ENCODE measurements at regions not wholly inside any gene's neighbourhood (a gene's known extent, or its start where the extent isn't known, plus 50 kb on each side); places are given as distances from the start of the nearest gene placed in this dataset.

- no peak overlapping the region for H3K4me3 ChIP-seq (ENCODE audit: low read length in 2 of 2)
- no peaks in the 10 kb centered on the region for H3K9me3 ChIP-seq (ENCODE audit: control insufficient read depth in 2 of 2, low read length in 2 of 2)
- H3K27ac ChIP-seq (ENCODE audit: low read depth in 2 of 2, low read length in 2 of 2), result no peak overlapping the region
- peaks cover 0 to 7% of the 10 kb centered on the region in 2 donors for H3K4me1 ChIP-seq (ENCODE audit: control insufficient read depth in 2 of 2, insufficient read depth in 2 of 2, low read length in 2 of 2)
- H3K9ac ChIP-seq (ENCODE audit: low read depth in 1 of 2, low read length in 2 of 2), result no peak overlapping the region
- H3K27me3 ChIP-seq (ENCODE audit: control insufficient read depth in 2 of 2, insufficient read depth in 2 of 2, low read length in 2 of 2), result no peaks in the 10 kb centered on the region
- H3K36me3 ChIP-seq (ENCODE audit: control insufficient read depth in 2 of 2, insufficient read depth in 2 of 2, low read length in 2 of 2), result no peaks in the 10 kb centered on the region
These were observed 844.7 kb downstream of the PCDH18 start for GRCh38 chr4:136687596-136687995.

GRCh38 chr4:136687118-136687517 is 845.2 kb downstream of the PCDH18 start:
- Histone ChIP-seq H3K9me3 (ENCODE audit: control insufficient read depth in 2 of 2, low read length in 2 of 2) (no peaks in the 10 kb centered on the region), H3K27me3 (ENCODE audit: control insufficient read depth in 2 of 2, insufficient read depth in 2 of 2, low read length in 2 of 2) (no peaks in the 10 kb centered on the region), H3K36me3 (ENCODE audit: control insufficient read depth in 2 of 2, insufficient read depth in 2 of 2, low read length in 2 of 2) (no peaks in the 10 kb centered on the region), H3K4me1 (ENCODE audit: control insufficient read depth in 2 of 2, insufficient read depth in 2 of 2, low read length in 2 of 2) (peaks cover 0 to 7% of the 10 kb centered on the region in 2 donors), H3K4me3 (ENCODE audit: low read length in 2 of 2) (no peak overlapping the region), H3K9ac (ENCODE audit: low read depth in 1 of 2, low read length in 2 of 2) (no peak overlapping the region), H3K27ac (ENCODE audit: low read depth in 2 of 2, low read length in 2 of 2) (no peak overlapping the region)

GRCh38 chr4:136680761-136681160 is 851.5 kb downstream of the PCDH18 start:
- H3K9me3 ChIP-seq (ENCODE audit: control insufficient read depth in 2 of 2, low read length in 2 of 2), result no peaks in the 10 kb centered on the region
- H3K9ac ChIP-seq (ENCODE audit: low read depth in 1 of 2, low read length in 2 of 2), result no peak overlapping the region
- H3K4me1 ChIP-seq (ENCODE audit: control insufficient read depth in 2 of 2, insufficient read depth in 2 of 2, low read length in 2 of 2), result no peaks in the 10 kb centered on the region
- no peak overlapping the region for H3K27ac ChIP-seq (ENCODE audit: low read depth in 2 of 2, low read length in 2 of 2)
- H3K4me3 ChIP-seq (ENCODE audit: low read length in 2 of 2), result no peak overlapping the region
- no peaks in the 10 kb centered on the region for H3K36me3 ChIP-seq (ENCODE audit: control insufficient read depth in 2 of 2, insufficient read depth in 2 of 2, low read length in 2 of 2)
- no peaks in the 10 kb centered on the region for H3K27me3 ChIP-seq (ENCODE audit: control insufficient read depth in 2 of 2, insufficient read depth in 2 of 2, low read length in 2 of 2)

GRCh38 chr4:136680271-136680670 is 852.0 kb downstream of the PCDH18 start:
- Histone ChIP-seq H3K9ac (ENCODE audit: low read depth in 1 of 2, low read length in 2 of 2) (no peak overlapping the region), H3K9me3 (ENCODE audit: control insufficient read depth in 2 of 2, low read length in 2 of 2) (no peaks in the 10 kb centered on the region), H3K27ac (ENCODE audit: low read depth in 2 of 2, low read length in 2 of 2) (no peak overlapping the region), H3K27me3 (ENCODE audit: control insufficient read depth in 2 of 2, insufficient read depth in 2 of 2, low read length in 2 of 2) (no peaks in the 10 kb centered on the region), H3K4me3 (ENCODE audit: low read length in 2 of 2) (no peak overlapping the region), H3K36me3 (ENCODE audit: control insufficient read depth in 2 of 2, insufficient read depth in 2 of 2, low read length in 2 of 2) (no peaks in the 10 kb centered on the region), H3K4me1 (ENCODE audit: control insufficient read depth in 2 of 2, insufficient read depth in 2 of 2, low read length in 2 of 2) (no peaks in the 10 kb centered on the region)

GRCh38 chr4:136670265-136670664 is 862.0 kb downstream of the PCDH18 start:
- Histone ChIP-seq H3K4me1 (ENCODE audit: control insufficient read depth in 2 of 2, insufficient read depth in 2 of 2, low read length in 2 of 2) (no peaks in the 10 kb centered on the region), H3K36me3 (ENCODE audit: control insufficient read depth in 2 of 2, insufficient read depth in 2 of 2, low read length in 2 of 2) (no peaks in the 10 kb centered on the region), H3K4me3 (ENCODE audit: low read length in 2 of 2) (no peak overlapping the region), H3K9ac (ENCODE audit: low read depth in 1 of 2, low read length in 2 of 2) (no peak overlapping the region), H3K27me3 (ENCODE audit: control insufficient read depth in 2 of 2, insufficient read depth in 2 of 2, low read length in 2 of 2) (no peaks in the 10 kb centered on the region), H3K9me3 (ENCODE audit: control insufficient read depth in 2 of 2, low read length in 2 of 2) (no peaks in the 10 kb centered on the region), H3K27ac (ENCODE audit: low read depth in 2 of 2, low read length in 2 of 2) (no peak overlapping the region)

- Histone ChIP-seq H3K36me3 (ENCODE audit: control insufficient read depth in 2 of 2, insufficient read depth in 2 of 2, low read length in 2 of 2) (no peaks in the 10 kb centered on the region), H3K4me3 (ENCODE audit: low read length in 2 of 2) (no peak overlapping the region), H3K4me1 (ENCODE audit: control insufficient read depth in 2 of 2, insufficient read depth in 2 of 2, low read length in 2 of 2) (no peaks in the 10 kb centered on the region), H3K27ac (ENCODE audit: low read depth in 2 of 2, low read length in 2 of 2) (no peak overlapping the region), H3K9me3 (ENCODE audit: control insufficient read depth in 2 of 2, low read length in 2 of 2) (no peaks in the 10 kb centered on the region), H3K27me3 (ENCODE audit: control insufficient read depth in 2 of 2, insufficient read depth in 2 of 2, low read length in 2 of 2) (no peaks in the 10 kb centered on the region), H3K9ac (ENCODE audit: low read depth in 1 of 2, low read length in 2 of 2) (no peak overlapping the region)
These were observed 867.3 kb downstream of the PCDH18 start for GRCh38 chr4:136664988-136665387.

- H3K4me3 ChIP-seq (ENCODE audit: low read length in 2 of 2), result no peak overlapping the region
- H3K9ac ChIP-seq (ENCODE audit: low read depth in 1 of 2, low read length in 2 of 2), result no peak overlapping the region
- H3K4me1 ChIP-seq (ENCODE audit: control insufficient read depth in 2 of 2, insufficient read depth in 2 of 2, low read length in 2 of 2), result no peaks in the 10 kb centered on the region
- no peaks in the 10 kb centered on the region for H3K27me3 ChIP-seq (ENCODE audit: control insufficient read depth in 2 of 2, insufficient read depth in 2 of 2, low read length in 2 of 2)
- no peak overlapping the region for H3K27ac ChIP-seq (ENCODE audit: low read depth in 2 of 2, low read length in 2 of 2)
- no peaks in the 10 kb centered on the region for H3K9me3 ChIP-seq (ENCODE audit: control insufficient read depth in 2 of 2, low read length in 2 of 2)
- no peaks in the 10 kb centered on the region for H3K36me3 ChIP-seq (ENCODE audit: control insufficient read depth in 2 of 2, insufficient read depth in 2 of 2, low read length in 2 of 2)
These were observed 869.8 kb downstream of the PCDH18 start for GRCh38 chr4:136662539-136662938.

- no peaks in the 10 kb centered on the region for H3K27me3 ChIP-seq (ENCODE audit: control insufficient read depth in 2 of 2, insufficient read depth in 2 of 2, low read length in 2 of 2)
- H3K27ac ChIP-seq (ENCODE audit: low read depth in 2 of 2, low read length in 2 of 2), result no peak overlapping the region
- H3K9me3 ChIP-seq (ENCODE audit: control insufficient read depth in 2 of 2, low read length in 2 of 2), result no peaks in the 10 kb centered on the region
- H3K4me1 ChIP-seq (ENCODE audit: control insufficient read depth in 2 of 2, insufficient read depth in 2 of 2, low read length in 2 of 2), result no peaks in the 10 kb centered on the region
- no peak overlapping the region for H3K4me3 ChIP-seq (ENCODE audit: low read length in 2 of 2)
- no peaks in the 10 kb centered on the region for H3K36me3 ChIP-seq (ENCODE audit: control insufficient read depth in 2 of 2, insufficient read depth in 2 of 2, low read length in 2 of 2)
- H3K9ac ChIP-seq (ENCODE audit: low read depth in 1 of 2, low read length in 2 of 2), result no peak overlapping the region
These were observed 878.5 kb downstream of the PCDH18 start for GRCh38 chr4:136653640-136654406.

GRCh38 chr4:136651932-136652331 is 880.4 kb downstream of the PCDH18 start:
- Histone ChIP-seq H3K27me3 (ENCODE audit: control insufficient read depth in 2 of 2, insufficient read depth in 2 of 2, low read length in 2 of 2) (no peaks in the 10 kb centered on the region), H3K4me3 (ENCODE audit: low read length in 2 of 2) (no peak overlapping the region), H3K36me3 (ENCODE audit: control insufficient read depth in 2 of 2, insufficient read depth in 2 of 2, low read length in 2 of 2) (no peaks in the 10 kb centered on the region), H3K4me1 (ENCODE audit: control insufficient read depth in 2 of 2, insufficient read depth in 2 of 2, low read length in 2 of 2) (no peaks in the 10 kb centered on the region), H3K9ac (ENCODE audit: low read depth in 1 of 2, low read length in 2 of 2) (no peak overlapping the region), H3K27ac (ENCODE audit: low read depth in 2 of 2, low read length in 2 of 2) (no peak overlapping the region), H3K9me3 (ENCODE audit: control insufficient read depth in 2 of 2, low read length in 2 of 2) (no peaks in the 10 kb centered on the region)

- Histone ChIP-seq H3K36me3 (ENCODE audit: control insufficient read depth in 2 of 2, insufficient read depth in 2 of 2, low read length in 2 of 2) (no peaks in the 10 kb centered on the region), H3K9me3 (ENCODE audit: control insufficient read depth in 2 of 2, low read length in 2 of 2) (no peaks in the 10 kb centered on the region), H3K4me3 (ENCODE audit: low read length in 2 of 2) (no peak overlapping the region), H3K4me1 (ENCODE audit: control insufficient read depth in 2 of 2, insufficient read depth in 2 of 2, low read length in 2 of 2) (no peaks in the 10 kb centered on the region), H3K9ac (ENCODE audit: low read depth in 1 of 2, low read length in 2 of 2) (no peak overlapping the region), H3K27ac (ENCODE audit: low read depth in 2 of 2, low read length in 2 of 2) (no peak overlapping the region), H3K27me3 (ENCODE audit: control insufficient read depth in 2 of 2, insufficient read depth in 2 of 2, low read length in 2 of 2) (no peaks in the 10 kb centered on the region)
These were observed 881.0 kb downstream of the PCDH18 start for GRCh38 chr4:136651278-136651667.

Measured in mucosa of rectum (tissue), 2 donors.